Mucosa of rectum (tissue), 2 donors: ENCODE measurements at regions not wholly inside any gene's neighbourhood (a gene's known extent, or its start where the extent isn't known, plus 50 kb on each side); places are given as distances from the start of the nearest gene placed in this dataset.

ENCODE experiments used
- H3K27ac ChIP-seq, 2 donors: one replicate each; pipeline ENCODE4 v1.7.0; 2013; ENCODE audit warnings: inconsistent platforms in 2 of 2, low read depth in 2 of 2, low read length in 2 of 2
- H3K27me3 ChIP-seq, 2 donors: one replicate each; pipeline ENCODE4 v1.7.0; 2013; ENCODE audit warnings: low read length in 2 of 2; ENCODE audit not compliant: control insufficient read depth in 2 of 2, insufficient read depth in 2 of 2
- H3K36me3 ChIP-seq, 2 donors: one replicate each; pipeline ENCODE4 v1.7.0; 2013; ENCODE audit warnings: low read length in 2 of 2; ENCODE audit not compliant: control insufficient read depth in 2 of 2, insufficient read depth in 2 of 2
- H3K4me1 ChIP-seq, 2 donors: one replicate each; pipeline ENCODE4 v1.7.0; 2013; ENCODE audit warnings: low read length in 2 of 2, mild to moderate bottlenecking in 1 of 2; ENCODE audit not compliant: control insufficient read depth in 2 of 2, insufficient read depth in 2 of 2
- H3K4me3 ChIP-seq, 2 donors: one replicate each; pipeline ENCODE4 v1.7.0; 2013; ENCODE audit warnings: low read length in 2 of 2
- H3K9ac ChIP-seq, 2 donors: one replicate each; pipeline ENCODE4 v1.7.0; 2013; ENCODE audit warnings: low read length in 2 of 2, low read depth in 1 of 2, mild to moderate bottlenecking in 1 of 2
- H3K9me3 ChIP-seq, 2 donors: one replicate each; pipeline ENCODE4 v1.7.0; 2013; ENCODE audit warnings: low read length in 2 of 2; ENCODE audit not compliant: control insufficient read depth in 2 of 2
- donor health status: healthy.
- donor health status: Normal muscosa, but diverticular disease.

DNA sequence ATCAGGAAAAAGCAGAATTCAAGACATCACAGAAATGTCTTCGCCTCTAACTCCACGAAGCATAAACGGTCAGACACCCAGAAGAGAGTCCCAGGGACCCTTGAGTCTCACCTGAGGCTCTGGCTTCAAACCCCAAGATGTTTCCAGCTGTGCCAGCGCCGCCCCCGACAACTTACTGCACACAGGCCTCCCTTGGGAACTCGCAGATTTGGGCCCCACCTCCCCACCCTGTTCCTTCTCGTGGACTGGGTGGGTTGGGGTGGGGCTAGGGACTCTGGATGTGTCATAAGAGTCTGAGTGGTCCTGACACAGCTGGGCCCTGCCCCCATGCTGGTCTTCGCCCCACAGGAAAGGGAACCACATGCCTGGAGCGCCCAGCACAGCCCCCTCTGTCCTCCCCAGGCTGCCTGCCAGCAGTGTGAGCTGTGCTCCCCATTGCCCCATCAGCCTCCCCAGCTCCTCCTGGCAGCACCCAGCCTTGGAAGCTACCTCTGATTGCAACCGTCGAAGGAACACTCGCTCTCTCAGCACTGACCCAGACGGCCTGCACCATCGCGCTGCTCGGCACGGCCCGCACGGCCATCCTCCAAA is 147.5 kb downstream of the CRYBB2 start:
- H3K27ac ChIP-seq: no peak overlapping the region
- peaks cover 5% of the 10 kb centered on the region in 2 donors for H3K36me3 ChIP-seq
- no peaks in the 10 kb centered on the region for H3K27me3 ChIP-seq
- no peak overlapping the region for H3K9ac ChIP-seq
- H3K4me1 ChIP-seq: peaks cover 19 to 26% of the 10 kb centered on the region in 2 donors
- H3K9me3 ChIP-seq: no peaks in the 10 kb centered on the region
- no peak overlapping the region for H3K4me3 ChIP-seq

DNA sequence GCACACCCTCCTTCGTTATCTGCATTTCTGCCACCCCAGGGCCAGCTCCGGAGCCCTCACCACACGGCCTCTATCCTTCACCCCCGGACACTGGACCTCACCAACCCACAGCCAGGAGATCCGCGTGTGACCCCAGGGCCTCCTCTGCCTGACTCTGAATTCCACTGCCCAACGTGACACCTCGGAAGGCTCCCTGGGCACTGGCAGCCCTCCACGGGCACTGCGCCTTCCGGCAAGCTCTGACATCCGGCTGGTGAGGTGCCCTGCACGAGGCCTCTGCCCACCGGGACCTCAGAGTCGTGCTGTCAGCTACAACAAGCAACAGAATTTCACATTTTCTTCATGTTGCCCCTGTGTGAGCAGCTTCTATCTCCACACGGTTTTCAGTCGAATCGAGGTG is 148.3 kb downstream of the CRYBB2 start:
- Histone ChIP-seq H3K4me3 (no peak overlapping the region), H3K27me3 (no peaks in the 10 kb centered on the region), H3K9ac (peak overlapping the region in 1 of 2 donors; percentile 41), H3K4me1 (peaks cover 19 to 26% of the 10 kb centered on the region in 2 donors), H3K36me3 (peaks cover 5 to 9% of the 10 kb centered on the region in 2 donors), H3K27ac (peak overlapping the region; percentile 58 to 77), H3K9me3 (no peaks in the 10 kb centered on the region)

DNA sequence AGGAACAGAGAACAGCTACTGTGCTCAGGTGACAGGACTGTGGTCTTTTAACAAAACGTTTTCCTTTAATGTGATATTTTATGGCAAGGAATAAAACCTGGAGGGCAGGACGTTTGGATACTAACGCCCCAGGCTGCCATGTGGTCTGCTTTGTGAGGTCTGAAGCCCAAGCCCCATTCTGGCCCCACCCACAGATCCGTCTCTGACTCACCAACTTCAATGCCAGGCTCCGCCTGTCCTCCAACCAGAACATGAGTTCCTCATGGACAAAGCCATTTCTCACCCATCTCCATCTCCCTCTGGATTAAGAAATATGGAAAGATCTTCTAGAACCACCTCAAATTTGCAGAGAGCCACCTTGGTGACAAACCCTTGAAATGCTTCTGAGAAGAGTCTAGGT is 148.8 kb downstream of the CRYBB2 start:
- Histone ChIP-seq H3K9ac (peak overlapping the region in 1 of 2 donors; percentile 41), H3K4me3 (no peak overlapping the region), H3K27ac (peak overlapping the region; percentile 58 to 77), H3K9me3 (no peaks in the 10 kb centered on the region), H3K4me1 (peaks cover 19 to 26% of the 10 kb centered on the region in 2 donors), H3K27me3 (no peaks in the 10 kb centered on the region), H3K36me3 (peaks cover 5 to 11% of the 10 kb centered on the region in 2 donors)

DNA sequence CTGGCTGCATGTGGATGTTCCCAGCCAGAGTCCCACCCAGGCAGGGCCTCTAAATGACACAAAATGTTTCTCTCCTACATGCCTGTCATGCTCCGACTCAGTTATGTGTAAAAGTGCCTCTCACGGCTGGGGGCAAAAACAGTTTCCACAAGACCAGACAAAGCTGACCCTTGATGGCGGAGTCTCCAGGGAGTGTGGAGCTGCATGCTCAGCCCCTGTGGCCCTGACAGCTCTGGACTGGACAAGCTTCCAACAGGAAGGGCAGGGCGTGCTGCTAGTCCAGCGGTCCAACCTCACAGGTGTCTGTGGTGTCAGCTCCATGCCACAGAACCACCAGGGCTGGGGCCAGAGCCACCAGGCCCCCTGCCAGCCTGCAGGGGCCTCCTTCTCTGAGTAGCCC is 149.6 kb downstream of the CRYBB2 start:
- H3K9ac ChIP-seq: no peak overlapping the region
- H3K27ac ChIP-seq: no peak overlapping the region
- no peak overlapping the region for H3K4me3 ChIP-seq
- no peaks in the 10 kb centered on the region for H3K9me3 ChIP-seq
- no peaks in the 10 kb centered on the region for H3K27me3 ChIP-seq
- H3K4me1 ChIP-seq: peaks cover 16 to 20% of the 10 kb centered on the region in 2 donors
- H3K36me3 ChIP-seq: peaks cover 9 to 13% of the 10 kb centered on the region in 2 donors

DNA sequence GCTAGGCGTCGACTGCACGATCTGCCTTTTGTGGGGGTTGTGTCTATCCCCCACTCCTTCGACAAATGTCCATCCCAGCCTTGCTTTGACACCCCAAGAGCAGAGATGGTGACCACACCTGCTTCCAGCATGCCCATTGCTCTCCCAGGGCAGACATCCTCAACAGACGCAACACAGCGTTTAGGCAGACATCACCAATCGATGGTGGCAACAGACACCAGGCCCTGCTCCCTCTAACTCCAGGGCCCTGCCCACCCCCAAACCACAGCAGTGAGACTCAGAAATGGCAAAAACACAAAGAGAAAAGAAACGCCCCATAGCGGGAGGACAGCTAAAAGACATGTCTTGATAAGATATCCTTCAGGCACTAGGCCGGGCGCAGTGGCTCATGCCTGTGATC is 150.9 kb downstream of the CRYBB2 start:
- peaks cover 7 to 10% of the 10 kb centered on the region in 2 donors for H3K4me1 ChIP-seq
- H3K36me3 ChIP-seq: peaks cover 10 to 17% of the 10 kb centered on the region in 2 donors
- no peaks in the 10 kb centered on the region for H3K27me3 ChIP-seq
- H3K9ac ChIP-seq: no peak overlapping the region
- no peaks in the 10 kb centered on the region for H3K9me3 ChIP-seq
- no peak overlapping the region for H3K4me3 ChIP-seq
- no peak overlapping the region for H3K27ac ChIP-seq

DNA sequence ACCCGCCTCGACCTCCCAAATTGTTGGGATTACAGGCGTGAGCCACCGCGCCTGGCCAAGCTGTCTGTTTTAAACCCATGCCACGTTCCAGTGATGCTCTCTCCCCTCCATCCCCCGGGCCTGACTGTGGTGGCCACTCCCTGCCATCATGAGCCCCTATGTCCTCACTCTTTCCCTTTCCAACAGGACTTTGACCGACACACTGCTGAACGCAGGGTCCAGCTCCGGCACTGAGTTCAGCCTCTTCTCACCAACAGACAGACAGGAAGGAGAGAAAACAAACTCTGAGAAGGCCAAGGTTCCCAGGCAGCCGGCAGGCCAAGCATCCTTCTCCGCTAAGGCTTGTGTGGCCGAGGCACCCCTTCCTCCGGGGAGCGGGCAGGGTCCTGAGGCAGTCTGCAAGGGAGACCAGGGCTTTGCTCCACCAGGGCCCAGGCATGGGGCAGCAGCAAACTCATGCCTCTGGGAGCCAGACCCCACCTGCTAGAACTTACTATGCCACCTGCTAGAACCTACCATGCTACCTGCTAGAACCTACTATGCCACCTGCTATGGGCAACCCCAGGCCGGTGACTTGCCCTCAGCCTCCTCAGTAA is 152.7 kb downstream of the CRYBB2 start:
- no peaks in the 10 kb centered on the region for H3K9me3 ChIP-seq
- peaks cover 7 to 8% of the 10 kb centered on the region in 2 donors for H3K4me1 ChIP-seq
- H3K27me3 ChIP-seq: no peaks in the 10 kb centered on the region
- H3K9ac ChIP-seq: no peak overlapping the region
- H3K27ac ChIP-seq: no peak overlapping the region
- H3K36me3 ChIP-seq: peaks cover 10 to 17% of the 10 kb centered on the region in 2 donors
- no peak overlapping the region for H3K4me3 ChIP-seq

DNA sequence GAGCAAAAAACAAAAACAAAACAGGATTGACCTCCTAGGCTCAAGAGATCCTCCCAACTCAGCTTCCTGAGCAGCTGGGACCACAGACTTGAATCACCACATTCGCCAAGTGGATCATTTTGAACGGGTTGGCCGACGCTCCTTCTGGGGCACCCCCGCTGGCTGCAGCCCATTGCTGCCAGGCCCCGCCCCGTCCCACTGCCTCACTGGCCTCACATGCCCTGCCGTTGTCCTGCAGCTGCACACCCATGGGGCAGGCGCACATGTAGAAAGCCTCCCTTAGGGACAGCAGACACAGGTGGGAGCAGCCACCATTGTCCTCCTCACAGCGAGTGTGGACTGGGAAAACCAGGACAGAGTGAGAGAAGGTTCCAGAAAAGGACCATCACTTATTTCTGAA is 154.5 kb downstream of the CRYBB2 start:
- Histone ChIP-seq H3K27me3 (no peaks in the 10 kb centered on the region), H3K9ac (no peak overlapping the region), H3K27ac (no peak overlapping the region), H3K4me3 (no peak overlapping the region), H3K9me3 (no peaks in the 10 kb centered on the region), H3K36me3 (peaks cover 16 to 24% of the 10 kb centered on the region in 2 donors), H3K4me1 (no peaks in the 10 kb centered on the region)

DNA sequence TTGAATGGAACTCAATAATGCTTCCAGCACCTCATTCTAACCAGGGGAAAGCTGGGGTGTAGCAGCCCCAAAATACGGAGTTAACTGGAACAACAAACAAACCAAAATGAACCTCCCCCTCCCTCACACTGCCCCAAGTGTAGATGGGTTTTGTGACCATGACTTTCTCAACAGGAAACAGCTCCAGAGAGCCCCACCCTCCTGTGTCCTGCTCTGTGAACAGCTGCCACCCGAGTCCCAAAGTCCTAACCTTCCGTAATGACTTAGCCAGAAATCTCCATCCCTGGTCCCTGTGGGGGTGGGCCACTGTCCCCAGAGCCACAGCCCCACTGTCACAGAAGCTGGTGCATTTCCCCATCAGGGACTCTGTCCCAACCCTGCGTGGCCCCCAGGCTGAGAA is 155.4 kb downstream of the CRYBB2 start:
- H3K4me3 ChIP-seq: no peak overlapping the region
- no peak overlapping the region for H3K9ac ChIP-seq
- H3K9me3 ChIP-seq: no peaks in the 10 kb centered on the region
- no peaks in the 10 kb centered on the region for H3K27me3 ChIP-seq
- peaks cover 16 to 27% of the 10 kb centered on the region in 2 donors for H3K36me3 ChIP-seq
- no peaks in the 10 kb centered on the region for H3K4me1 ChIP-seq
- H3K27ac ChIP-seq: no peak overlapping the region

DNA sequence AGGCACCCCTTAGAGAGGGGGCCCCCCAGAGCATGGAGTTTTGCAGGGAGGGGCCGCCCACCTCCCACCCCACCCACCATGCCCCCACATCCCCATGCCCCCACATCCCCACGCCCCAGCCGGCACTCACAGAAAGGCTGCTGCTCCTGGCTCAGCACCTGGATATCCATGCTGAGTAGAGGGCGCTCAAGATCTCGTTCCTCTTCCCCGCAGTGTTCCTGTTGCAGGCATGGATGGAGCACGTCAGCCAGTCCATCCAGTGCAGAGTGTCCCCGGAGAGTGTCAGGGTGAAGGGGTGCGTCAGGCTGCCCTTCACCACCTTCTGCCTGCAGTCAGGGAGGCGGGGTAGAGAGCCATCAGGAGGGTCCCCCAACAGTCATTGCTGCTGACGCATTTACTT is 156.2 kb downstream of the CRYBB2 start:
- Histone ChIP-seq H3K27me3 (no peaks in the 10 kb centered on the region), H3K4me1 (no peaks in the 10 kb centered on the region), H3K36me3 (peaks cover 20 to 29% of the 10 kb centered on the region in 2 donors), H3K4me3 (no peak overlapping the region), H3K9me3 (no peaks in the 10 kb centered on the region), H3K9ac (no peak overlapping the region), H3K27ac (no peak overlapping the region)

DNA sequence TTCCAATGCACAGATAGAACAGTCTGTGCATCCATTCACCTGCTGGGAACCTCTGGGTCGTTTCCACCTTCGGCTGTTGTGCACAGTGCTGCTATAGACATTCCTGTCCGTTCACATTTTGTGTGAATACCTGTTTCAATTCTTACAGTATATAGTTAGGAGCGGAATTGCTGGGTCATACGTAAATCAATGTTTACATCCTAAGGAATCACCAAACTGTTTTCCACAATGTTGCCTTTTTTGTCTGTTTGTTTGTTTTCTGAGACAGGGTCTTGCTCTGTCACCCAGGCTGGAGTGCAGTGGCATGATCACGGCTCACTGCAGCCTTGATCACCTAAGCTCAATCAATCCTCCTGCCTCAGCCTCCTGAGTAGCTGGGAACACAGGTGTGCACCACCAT is 158.3 kb downstream of the CRYBB2 start:
- peaks cover 15 to 27% of the 10 kb centered on the region in 2 donors for H3K36me3 ChIP-seq

More for the DNA sequence above, 158.3 kb downstream of the CRYBB2 start:
- Histone ChIP-seq H3K27me3 (no peaks in the 10 kb centered on the region), H3K9me3 (no peaks in the 10 kb centered on the region), H3K4me3 (no peak overlapping the region), H3K27ac (no peak overlapping the region), H3K4me1 (no peaks in the 10 kb centered on the region), H3K9ac (no peak overlapping the region)
